Parathyroid adenoma (tissue), 2 donors: ENCODE measurements at regions not wholly inside any gene's neighbourhood (a gene's known extent, or its start where the extent isn't known, plus 50 kb on each side); places are given as distances from the start of the nearest gene placed in this dataset.

ENCODE experiments used
- H2AFZ ChIP-seq: fragments of 300-600 bp; sonication (generic); one replicate; pipeline ENCODE4 v1.7.0; 2017; ENCODE audit warnings: antibody characterized with exemption, mild to moderate bottlenecking
- H3K27ac ChIP-seq: fragments of 300-600 bp; sonication (generic); one replicate; pipeline ENCODE4 v1.7.0; 2017
- H3K27me3 ChIP-seq: fragments of 300-600 bp; sonication (generic); one replicate; pipeline ENCODE4 v1.7.0; 2017; ENCODE audit warnings: low read length; ENCODE audit not compliant: control insufficient read depth, insufficient read depth
- H3K36me3 ChIP-seq: fragments of 300-600 bp; sonication (generic); one replicate; pipeline ENCODE4 v1.7.0; 2017; ENCODE audit warnings: low read length; ENCODE audit not compliant: control insufficient read depth, insufficient read depth
- H3K4me1 ChIP-seq: fragments of 300-600 bp; sonication (generic); one replicate; pipeline ENCODE4 v1.7.0; 2017; ENCODE audit warnings: control low read depth
- H3K4me2 ChIP-seq: fragments of 300-600 bp; sonication (generic); one replicate; pipeline ENCODE4 v1.7.0; 2017; ENCODE audit warnings: low read length
- H3K4me3 ChIP-seq: fragments of 300-600 bp; sonication (generic); one replicate; pipeline ENCODE4 v1.7.0; 2017; ENCODE audit warnings: low read depth, low read length
- H3K79me2 ChIP-seq: fragments of 300-600 bp; sonication (generic); one replicate; pipeline ENCODE4 v1.7.0; 2017; ENCODE audit warnings: control low read depth
- H3K9ac ChIP-seq: fragments of 300-600 bp; sonication (generic); one replicate; pipeline ENCODE4 v1.7.0; 2017; ENCODE audit warnings: mild to moderate bottlenecking
- H3K9me3 ChIP-seq: fragments of 300-600 bp; sonication (generic); one replicate; pipeline ENCODE4 v1.7.0; 2017; ENCODE audit warnings: low read length; ENCODE audit not compliant: control insufficient read depth
- TF ChIP-seq, protein P1 (sequence below): fragments of 300-600 bp; sonication (generic); IDR thresholded peaks from one replicate; pipeline ENCODE4 v1.7.0; 2017; ENCODE audit warnings: antibody characterized with exemption, mild to moderate bottlenecking
- donor health status: primary hyperparathyroidism.

DNA sequence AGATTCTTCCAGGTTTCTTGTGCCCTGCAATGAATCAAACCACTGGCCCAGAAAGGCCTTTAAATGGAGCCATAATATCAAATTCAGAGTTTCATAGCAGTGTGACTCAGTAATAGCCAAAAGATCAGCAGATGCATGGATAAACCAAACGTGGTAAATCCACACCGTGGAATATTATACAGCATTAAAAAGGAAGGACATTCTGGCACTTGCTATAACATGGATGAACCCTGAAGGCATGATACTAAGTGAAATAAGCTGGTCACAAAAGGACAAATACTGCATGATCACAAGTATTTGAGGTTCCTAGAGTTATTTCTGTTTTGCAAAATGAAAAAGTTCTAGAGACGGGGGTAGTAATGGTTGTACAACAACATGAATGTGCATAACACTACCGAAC, 140.1 kb downstream of the TOMM20 start:
- H3K36me3 ChIP-seq: no peaks in the 10 kb centered on the region
- no peak overlapping the region for H2AFZ ChIP-seq
- TF ChIP-seq, protein P1, sequence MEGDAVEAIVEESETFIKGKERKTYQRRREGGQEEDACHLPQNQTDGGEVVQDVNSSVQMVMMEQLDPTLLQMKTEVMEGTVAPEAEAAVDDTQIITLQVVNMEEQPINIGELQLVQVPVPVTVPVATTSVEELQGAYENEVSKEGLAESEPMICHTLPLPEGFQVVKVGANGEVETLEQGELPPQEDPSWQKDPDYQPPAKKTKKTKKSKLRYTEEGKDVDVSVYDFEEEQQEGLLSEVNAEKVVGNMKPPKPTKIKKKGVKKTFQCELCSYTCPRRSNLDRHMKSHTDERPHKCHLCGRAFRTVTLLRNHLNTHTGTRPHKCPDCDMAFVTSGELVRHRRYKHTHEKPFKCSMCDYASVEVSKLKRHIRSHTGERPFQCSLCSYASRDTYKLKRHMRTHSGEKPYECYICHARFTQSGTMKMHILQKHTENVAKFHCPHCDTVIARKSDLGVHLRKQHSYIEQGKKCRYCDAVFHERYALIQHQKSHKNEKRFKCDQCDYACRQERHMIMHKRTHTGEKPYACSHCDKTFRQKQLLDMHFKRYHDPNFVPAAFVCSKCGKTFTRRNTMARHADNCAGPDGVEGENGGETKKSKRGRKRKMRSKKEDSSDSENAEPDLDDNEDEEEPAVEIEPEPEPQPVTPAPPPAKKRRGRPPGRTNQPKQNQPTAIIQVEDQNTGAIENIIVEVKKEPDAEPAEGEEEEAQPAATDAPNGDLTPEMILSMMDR: no peak
- H3K79me2 ChIP-seq: no peaks in the 10 kb centered on the region
- H3K9me3 ChIP-seq: no peaks in the 10 kb centered on the region
- no peak overlapping the region for H3K4me2 ChIP-seq
- peak overlapping the region; percentile 83 for H3K27ac ChIP-seq
- H3K4me3 ChIP-seq: no peak overlapping the region
- H3K27me3 ChIP-seq: no peaks in the 10 kb centered on the region
- no peak overlapping the region for H3K9ac ChIP-seq
- H3K4me1 ChIP-seq: peaks cover 13% of the 10 kb centered on the region

DNA sequence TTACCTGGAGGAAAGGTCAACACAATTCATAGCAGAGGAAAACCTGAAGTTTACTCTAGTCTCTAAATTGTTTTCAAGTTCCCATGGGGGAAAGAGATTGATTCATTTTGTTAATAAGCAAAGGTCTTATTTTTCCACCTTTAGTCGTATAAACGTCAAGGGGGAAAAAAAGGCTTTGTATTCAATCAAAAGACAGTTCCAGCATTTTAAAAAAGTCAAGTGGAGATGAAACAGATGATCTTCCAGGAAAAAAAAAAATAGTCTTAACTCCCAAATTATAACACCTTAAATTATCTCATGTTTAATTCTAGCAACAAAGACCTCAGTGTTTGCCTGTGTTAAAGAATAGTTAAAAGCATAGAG, 140.5 kb downstream of the TOMM20 start:
- H3K27me3 ChIP-seq: no peaks in the 10 kb centered on the region
- no peak overlapping the region for H3K4me3 ChIP-seq
- H3K79me2 ChIP-seq: no peaks in the 10 kb centered on the region
- H3K4me2 ChIP-seq: no peak overlapping the region
- no peaks in the 10 kb centered on the region for H3K36me3 ChIP-seq
- peak overlapping the region; percentile 83 for H3K27ac ChIP-seq
- no peak overlapping the region for H2AFZ ChIP-seq
- H3K9ac ChIP-seq: no peak overlapping the region
- TF ChIP-seq, protein P1: no peak
- peaks cover 13% of the 10 kb centered on the region for H3K4me1 ChIP-seq
- no peaks in the 10 kb centered on the region for H3K9me3 ChIP-seq

DNA sequence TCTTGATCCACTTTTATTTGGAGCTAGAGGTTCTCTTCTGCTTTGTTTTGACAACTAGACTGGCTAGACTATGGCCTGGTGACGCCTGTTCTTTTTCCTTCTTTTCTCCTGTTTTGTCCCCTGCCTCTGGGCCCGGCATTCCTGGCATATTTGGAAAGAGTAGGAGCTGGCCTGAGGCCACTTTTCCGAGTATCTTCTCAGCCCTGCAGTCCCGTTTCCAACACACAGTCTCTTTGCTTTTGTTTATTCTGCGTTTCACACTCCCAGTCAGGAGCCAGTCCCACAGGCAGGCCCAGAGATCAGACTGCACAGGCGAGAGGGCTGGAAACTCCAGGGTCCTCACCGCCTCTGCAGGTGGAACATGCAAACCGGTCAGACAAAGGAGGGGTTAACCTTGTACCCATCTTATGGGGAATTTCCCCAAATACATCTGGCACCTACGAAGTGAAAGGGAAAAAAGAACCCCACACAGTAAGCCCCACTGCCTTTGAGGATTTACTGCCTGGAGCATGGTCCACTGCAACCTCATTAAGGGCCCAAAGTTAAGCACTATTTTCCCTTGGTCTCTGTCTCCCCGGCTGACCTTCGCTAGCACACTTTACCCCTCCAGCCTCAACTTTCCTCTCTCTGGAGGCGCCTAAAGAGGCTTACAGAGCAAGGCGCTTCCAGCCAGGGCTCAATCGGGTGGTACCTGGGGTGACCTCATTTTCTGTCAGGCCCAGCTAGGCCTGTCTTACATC, 141.1 kb downstream of the TOMM20 start:
- Histone ChIP-seq H3K27me3 (no peaks in the 10 kb centered on the region), H3K9ac (no peak overlapping the region), H2AFZ (peak overlapping the region; percentile 61), H3K9me3 (no peaks in the 10 kb centered on the region), H3K4me2 (peak overlapping the region; percentile 39), H3K4me1 (peaks cover 13% of the 10 kb centered on the region), H3K4me3 (no peak overlapping the region), H3K36me3 (no peaks in the 10 kb centered on the region), H3K79me2 (no peaks in the 10 kb centered on the region), H3K27ac (peak overlapping the region; percentile 83)
- TF ChIP-seq, protein P1: no peak

DNA sequence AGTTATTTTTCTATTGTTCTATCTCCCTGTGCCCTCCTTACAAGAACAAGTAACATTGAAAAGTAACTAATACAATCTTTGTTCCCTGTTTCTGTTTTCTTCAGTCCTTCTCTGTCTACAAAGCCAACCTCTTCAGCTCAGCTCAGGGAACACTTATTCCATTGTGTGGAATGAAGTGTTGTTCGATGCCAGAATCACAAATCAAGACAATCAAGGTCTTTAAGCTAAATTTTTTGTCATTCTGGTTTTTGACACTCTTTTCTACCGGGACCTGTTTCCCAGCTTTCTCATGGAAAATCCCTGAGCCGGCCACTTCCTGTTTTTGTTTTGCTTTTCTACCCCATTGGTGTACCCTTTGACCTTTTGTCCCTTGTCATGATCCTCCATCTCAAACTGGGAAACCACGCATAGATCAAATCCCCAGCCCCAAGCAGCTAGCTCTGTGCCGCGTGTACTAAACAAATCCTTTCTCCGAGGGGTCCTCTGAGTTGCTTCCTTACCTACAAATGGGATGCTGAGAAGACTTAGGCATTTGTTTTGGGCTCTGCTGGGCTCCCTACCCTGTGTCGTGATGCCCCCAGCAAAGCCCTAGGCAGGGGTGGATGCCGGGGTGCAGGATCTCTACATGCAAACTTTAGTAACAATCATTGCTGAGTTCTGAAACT, 141.8 kb downstream of the TOMM20 start:
- Histone ChIP-seq H3K9ac (no peak overlapping the region), H3K4me3 (no peak overlapping the region), H3K27me3 (no peaks in the 10 kb centered on the region), H3K4me1 (peaks cover 13% of the 10 kb centered on the region), H3K79me2 (no peaks in the 10 kb centered on the region), H3K4me2 (peak overlapping the region; percentile 39), H3K9me3 (no peaks in the 10 kb centered on the region), H3K27ac (peak overlapping the region; percentile 83), H2AFZ (peak overlapping the region; percentile 61), H3K36me3 (no peaks in the 10 kb centered on the region)
- TF ChIP-seq, protein P1: no peak
